Liver (tissue), 8 donors: ENCODE measurements at regions not wholly inside any gene's neighbourhood (a gene's known extent, or its start where the extent isn't known, plus 50 kb on each side); places are given as distances from the start of the nearest gene placed in this dataset.

Experiments
- DNase-seq: peaks from one replicate; pipeline ENCODE4 v3.0.0-alpha.2; 2017; ENCODE audit warnings: low spot score
- H3K27ac ChIP-seq, 2 donors: one replicate each; pipeline ENCODE4 v1.7.0; 2013; ENCODE audit warnings: inconsistent platforms in 2 of 2, low read length in 2 of 2, control low read depth in 1 of 2, low read depth in 1 of 2, mild to moderate bottlenecking in 1 of 2
- H3K27me3 ChIP-seq, 4 donors: one replicate each; pipeline versions ENCODE4 v1.6.1 to v1.7.0; 2013; ENCODE audit warnings: low read length in 3 of 4, inconsistent platforms in 1 of 4, mild to moderate bottlenecking in 1 of 4, moderate library complexity in 1 of 4; ENCODE audit not compliant: control insufficient read depth in 4 of 4, insufficient read depth in 4 of 4
- H3K36me3 ChIP-seq, 4 donors: one replicate each; pipeline versions ENCODE4 v1.6.1 to v1.7.0; 2013; ENCODE audit warnings: low read length in 3 of 4, mild to moderate bottlenecking in 3 of 4, low read depth in 1 of 4, moderate library complexity in 1 of 4; ENCODE audit not compliant: control insufficient read depth in 4 of 4, insufficient read depth in 3 of 4
- H3K4me1 ChIP-seq, 4 donors: one replicate each; pipeline versions ENCODE4 v1.6.1 to v1.7.0; 2013; ENCODE audit warnings: low read length in 3 of 4, mild to moderate bottlenecking in 3 of 4, moderate library complexity in 1 of 4; ENCODE audit not compliant: control insufficient read depth in 4 of 4, insufficient read depth in 4 of 4
- H3K4me3 ChIP-seq, 3 donors: one replicate each; pipeline versions ENCODE4 v1.6.1 to v1.7.0; 2013; ENCODE audit warnings: low read length in 3 of 3, control low read depth in 1 of 3, low read depth in 1 of 3, mild to moderate bottlenecking in 1 of 3
- H3K9ac ChIP-seq, 2 donors: one replicate each; pipeline ENCODE4 v1.7.0; 2013; ENCODE audit warnings: low read length in 2 of 2, mild to moderate bottlenecking in 2 of 2, moderate library complexity in 2 of 2, control low read depth in 1 of 2, low read depth in 1 of 2
- H3K9me3 ChIP-seq, 4 donors: one replicate each; pipeline versions ENCODE4 v1.6.1 to v1.7.0; 2013; ENCODE audit warnings: low read length in 3 of 4; ENCODE audit not compliant: control insufficient read depth in 4 of 4
- ATF3 ChIP-seq: IDR thresholded peaks from 2 replicates; pipeline ENCODE4 v1.6.1; 2016; ENCODE audit warnings: antibody characterized with exemption
- CTCF ChIP-seq: fragments of 150-350 bp; IDR thresholded peaks from 2 replicates; pipeline ENCODE4 v1.5.1; 2017; ENCODE audit warnings: improper control_type of control experiment, low read depth, low read length; ENCODE audit not compliant: missing input control
- FOXA1 ChIP-seq: IDR thresholded peaks from 2 replicates; pipeline ENCODE4 v1.6.1; 2016; ENCODE audit warnings: antibody characterized with exemption
- GABPA ChIP-seq, 2 donors: IDR thresholded peaks in 1 of 2; conservative IDR thresholded peaks in 1 of 2; 2 replicates each; pipeline ENCODE4 v1.6.1; 2016; ENCODE audit warnings: antibody characterized with exemption in 2 of 2, mild to moderate bottlenecking in 1 of 2, moderate library complexity in 1 of 2
- HNF4A ChIP-seq, 2 donors: conservative IDR thresholded peaks; 2 replicates each; pipeline ENCODE4 v1.6.1; 2016; ENCODE audit warnings: antibody characterized with exemption in 2 of 2, mild to moderate bottlenecking in 2 of 2
- JUND ChIP-seq, 2 donors: IDR thresholded peaks; 2 replicates each; pipeline ENCODE4 v1.6.1; 2016; ENCODE audit warnings: antibody characterized with exemption in 2 of 2
- NR2F2 ChIP-seq: IDR thresholded peaks from 2 replicates; pipeline ENCODE4 v1.6.1; 2016; ENCODE audit warnings: antibody characterized with exemption
- RAD21 ChIP-seq, 2 donors: IDR thresholded peaks; 2 replicates each; pipeline ENCODE4 v1.6.1; 2016; ENCODE audit warnings: antibody characterized with exemption in 2 of 2, mild to moderate bottlenecking in 2 of 2
- REST ChIP-seq: IDR thresholded peaks from 2 replicates; pipeline ENCODE4 v1.6.1; 2016; ENCODE audit warnings: antibody characterized with exemption, mild to moderate bottlenecking
- SP1 ChIP-seq: IDR thresholded peaks from 2 replicates; pipeline ENCODE4 v1.6.1; 2018; ENCODE audit warnings: antibody characterized with exemption, mild to moderate bottlenecking
- TAF1 ChIP-seq: conservative IDR thresholded peaks from 2 replicates; pipeline ENCODE4 v1.6.1; 2016; ENCODE audit warnings: antibody characterized with exemption, mild to moderate bottlenecking
- ZBTB33 ChIP-seq: IDR thresholded peaks from 2 replicates; pipeline ENCODE4 v1.6.1; 2016; ENCODE audit warnings: antibody characterized with exemption
- WGBS: extraction: QIAGEN DNeasy Blood & Tissue Kit; methylation state at CpG from one replicate; pipeline ENCODE4 v1.1.7; 2013; 5-methylcytosine and 5-hydroxymethylcytosine counted together
- donor health status: healthy.
- donor health status: healthy.
- donor health status: healthy.
- donor health status: healthy.
- donor health status: healthy.

GRCh38 chr6:44700422-44700821 is 312.9 kb downstream of the CDC5L start:
- Histone ChIP-seq H3K9me3 (no peaks in the 10 kb centered on the region), H3K27ac (no peak overlapping the region), H3K36me3 (no peaks in the 10 kb centered on the region), H3K27me3 (no peaks in the 10 kb centered on the region), H3K4me3 (no peak overlapping the region), H3K4me1 (no peaks in the 10 kb centered on the region), H3K9ac (no peak overlapping the region)
- TF ChIP-seq JUND (IDR thresholded peaks at IDR 0.05) (no peak), ZBTB33 (no peak), GABPA (IDR thresholded peaks at IDR 0.05 in 1 of 2, conservative IDR thresholded peaks at IDR 0.05 in 1 of 2) (no peak), TAF1 (no peak), ATF3 (no peak), SP1 (no peak), FOXA1 (no peak)
- peak; percentile 2 for DNase-seq
- WGBS = 96% methylated on average over 5 of the region's 5 CpGs

GRCh38 chr6:44701038-44701636 is 313.6 kb downstream of the CDC5L start:
- DNase-seq = peak; percentile 9
- Histone ChIP-seq H3K4me3 (no peak overlapping the region), H3K9ac (no peak overlapping the region), H3K9me3 (no peaks in the 10 kb centered on the region), H3K27ac (no peak overlapping the region), H3K36me3 (no peaks in the 10 kb centered on the region), H3K4me1 (no peaks in the 10 kb centered on the region), H3K27me3 (no peaks in the 10 kb centered on the region)
- WGBS = 71% methylated on average over 11 of the region's 11 CpGs
- TF ChIP-seq TAF1 (no peak), CTCF (no peak), NR2F2 (no peak), ATF3 (no peak), SP1 (no peak), ZBTB33 (no peak), RAD21 (IDR thresholded peaks at IDR 0.05) (no peak), REST (no peak), JUND (IDR thresholded peaks at IDR 0.05) (no peak), HNF4A (conservative IDR thresholded peaks at IDR 0.05) (no peak)
